GM23338 (cell line): ENCODE measurements at regions not wholly inside any gene's neighbourhood (a gene's known extent, or its start where the extent isn't known, plus 50 kb on each side); places are given as distances from the start of the nearest gene placed in this dataset.

Experiments
- ATAC-seq: fragments of 200-7000 bp; cut with Tn5 transposase; 3 replicates; pipeline ENCODE4 v1.9.1; 2020
- DNase-seq: peaks from one replicate; pipeline ENCODE4 v3.0.0-alpha.2; 2015; ENCODE audit warnings: low spot score
- H2AFZ ChIP-seq: fragments of 200-600 bp; sonication (generic); 2 replicates; pipeline ENCODE4 v1.8.0; 2016; ENCODE audit warnings: antibody characterized with exemption, mild to moderate bottlenecking, moderate library complexity
- H3F3A ChIP-seq: fragments of 200-600 bp; sonication (generic); replicated peaks from 2 replicates; pipeline ENCODE4 v1.8.0; 2017; ENCODE audit warnings: antibody characterized with exemption, mixed run types, low read depth
- H3K27ac ChIP-seq: fragments of 200-600 bp; sonication (generic); 2 replicates; pipeline ENCODE4 v1.6.1; 2016; ENCODE audit warnings: low read depth
- H3K27me3 ChIP-seq: fragments of 200-600 bp; sonication (generic); 2 replicates; pipeline ENCODE4 v1.8.0; 2016; ENCODE audit warnings: mild to moderate bottlenecking, mixed run types, moderate library complexity; ENCODE audit not compliant: insufficient read depth
- H3K36me3 ChIP-seq: fragments of 200-600 bp; sonication (generic); 2 replicates; pipeline ENCODE4 v1.8.0; 2016; ENCODE audit warnings: mild to moderate bottlenecking; ENCODE audit not compliant: insufficient read depth
- H3K4me1 ChIP-seq: fragments of 200-600 bp; sonication (generic); 2 replicates; pipeline ENCODE4 v1.8.0; 2016; ENCODE audit warnings: mild to moderate bottlenecking, moderate library complexity; ENCODE audit not compliant: insufficient read depth
- H3K4me2 ChIP-seq: fragments of 200-600 bp; sonication (generic); 2 replicates; pipeline ENCODE4 v1.7.1; 2017; ENCODE audit warnings: mixed run types
- H3K4me3 ChIP-seq: fragments of 200-600 bp; sonication (generic); 2 replicates; pipeline ENCODE4 v1.6.1; 2016; ENCODE audit warnings: mixed run types
- H3K79me2 ChIP-seq: fragments of 200-600 bp; sonication (generic); replicated peaks from 2 replicates; pipeline ENCODE4 v1.8.0; 2017; ENCODE audit warnings: mild to moderate bottlenecking; ENCODE audit not compliant: insufficient read depth
- H3K9me2 ChIP-seq: fragments of 200-600 bp; sonication (generic); 2 replicates; pipeline ENCODE4 v1.8.0; 2017; ENCODE audit not compliant: insufficient read depth
- H4K20me1 ChIP-seq: fragments of 200-600 bp; sonication (generic); replicated peaks from 2 replicates; pipeline ENCODE4 v1.8.0; 2017; ENCODE audit warnings: mild to moderate bottlenecking; ENCODE audit not compliant: insufficient read depth
- H3K27ac Mint-ChIP-seq: 2 replicates; pipeline ENCODE4 v1.8.0; 2020; ENCODE audit warnings: inconsistent platforms, mild to moderate bottlenecking, moderate library complexity, mixed read lengths
- H3K27me3 Mint-ChIP-seq: 3 replicates; pipeline ENCODE4 v1.8.0; 2022; ENCODE audit warnings: low read depth, mild to moderate bottlenecking, moderate library complexity, mixed read lengths, inconsistent platforms; ENCODE audit not compliant: insufficient read depth, poor library complexity
- H3K36me3 Mint-ChIP-seq: 3 replicates; pipeline ENCODE4 v1.8.0; 2021; ENCODE audit warnings: low read depth, mild to moderate bottlenecking, inconsistent platforms, moderate library complexity, mixed read lengths
- H3K4me1 Mint-ChIP-seq: 3 replicates; pipeline ENCODE4 v1.8.0; 2020; ENCODE audit warnings: mild to moderate bottlenecking, inconsistent platforms, mixed read lengths
- H3K4me3 Mint-ChIP-seq: 3 replicates; pipeline ENCODE4 v1.8.0; 2021; ENCODE audit warnings: moderate library complexity, mild to moderate bottlenecking, inconsistent platforms, mixed read lengths
- H3K9me3 Mint-ChIP-seq: 3 replicates; pipeline ENCODE4 v1.8.0; 2020; ENCODE audit warnings: moderate library complexity, mild to moderate bottlenecking, inconsistent platforms, mixed read lengths
- CREB1 ChIP-seq: fragments of 250-450 bp; sonication (Bioruptor Pico); IDR thresholded peaks from 2 replicates; pipeline ENCODE4 v1.5.0; 2020; ENCODE audit warnings: low read depth, mild to moderate bottlenecking, moderate library complexity
- EZH2 ChIP-seq: fragments of 200-600 bp; sonication (generic); IDR thresholded peaks from one replicate; pipeline ENCODE4 v1.8.0; 2017; ENCODE audit warnings: antibody characterized with exemption, mild to moderate bottlenecking, low read depth; ENCODE audit not compliant: unreplicated experiment
- EZH2phosphoT487 ChIP-seq: fragments of 200-600 bp; sonication (generic); IDR thresholded peaks from one replicate; pipeline ENCODE4 v1.8.1; 2018; ENCODE audit warnings: antibody characterized with exemption; ENCODE audit not compliant: unreplicated experiment
- JUNB ChIP-seq: IDR thresholded peaks from one replicate; pipeline ENCODE4 v1.6.1; 2016; ENCODE audit warnings: antibody characterized with exemption; ENCODE audit not compliant: unreplicated experiment
- NANOG ChIP-seq: IDR thresholded peaks from 2 replicates; pipeline ENCODE4 v1.6.1; 2016; ENCODE audit warnings: antibody characterized with exemption, borderline replicate concordance
- POLR2AphosphoS5 ChIP-seq: IDR thresholded peaks from 2 replicates; pipeline ENCODE4 v1.6.1; 2016; ENCODE audit warnings: antibody characterized with exemption, low read depth
- STAT1 ChIP-seq: IDR thresholded peaks from one replicate; pipeline ENCODE4 v1.6.1; 2016; ENCODE audit warnings: antibody characterized with exemption; ENCODE audit not compliant: unreplicated experiment
- ZNF114 ChIP-seq: fragments of 250-450 bp; sonication (Bioruptor Pico); IDR thresholded peaks from 2 replicates; pipeline ENCODE4 v1.5.0; 2020; ENCODE audit warnings: mild to moderate bottlenecking, moderate library complexity
- ZNF331 ChIP-seq: fragments of 250-450 bp; sonication (Bioruptor Pico); IDR thresholded peaks from 2 replicates; pipeline ENCODE4 v1.5.0; 2020; ENCODE audit warnings: low read depth, mild to moderate bottlenecking, moderate library complexity
- TF ChIP-seq, protein P1 (sequence below): fragments of 250-450 bp; sonication (Bioruptor Pico); IDR thresholded peaks from 2 replicates; pipeline ENCODE4 v1.5.0; 2020; ENCODE audit warnings: mild to moderate bottlenecking, moderate library complexity
- TF ChIP-seq, protein P2 (sequence below): IDR thresholded peaks from one replicate; pipeline ENCODE4 v1.6.1; 2018; ENCODE audit warnings: antibody characterized with exemption; ENCODE audit not compliant: unreplicated experiment
- TF ChIP-seq, protein P3 (sequence below), 2 experiments: fragments of 200-600 bp in 1 of 2; sonication (generic) in 1 of 2; conservative IDR thresholded peaks; 2 replicates each; pipeline versions ENCODE4 v1.5.1 to v1.6.1; 2016 to 2017; ENCODE audit warnings: antibody characterized with exemption in 2 of 2, low read depth in 2 of 2, mild to moderate bottlenecking in 2 of 2, moderate library complexity in 1 of 2
- TF ChIP-seq, protein P4 (sequence below): IDR thresholded peaks from 2 replicates; pipeline ENCODE4 v1.6.1; 2016; ENCODE audit warnings: antibody characterized with exemption

DNA sequence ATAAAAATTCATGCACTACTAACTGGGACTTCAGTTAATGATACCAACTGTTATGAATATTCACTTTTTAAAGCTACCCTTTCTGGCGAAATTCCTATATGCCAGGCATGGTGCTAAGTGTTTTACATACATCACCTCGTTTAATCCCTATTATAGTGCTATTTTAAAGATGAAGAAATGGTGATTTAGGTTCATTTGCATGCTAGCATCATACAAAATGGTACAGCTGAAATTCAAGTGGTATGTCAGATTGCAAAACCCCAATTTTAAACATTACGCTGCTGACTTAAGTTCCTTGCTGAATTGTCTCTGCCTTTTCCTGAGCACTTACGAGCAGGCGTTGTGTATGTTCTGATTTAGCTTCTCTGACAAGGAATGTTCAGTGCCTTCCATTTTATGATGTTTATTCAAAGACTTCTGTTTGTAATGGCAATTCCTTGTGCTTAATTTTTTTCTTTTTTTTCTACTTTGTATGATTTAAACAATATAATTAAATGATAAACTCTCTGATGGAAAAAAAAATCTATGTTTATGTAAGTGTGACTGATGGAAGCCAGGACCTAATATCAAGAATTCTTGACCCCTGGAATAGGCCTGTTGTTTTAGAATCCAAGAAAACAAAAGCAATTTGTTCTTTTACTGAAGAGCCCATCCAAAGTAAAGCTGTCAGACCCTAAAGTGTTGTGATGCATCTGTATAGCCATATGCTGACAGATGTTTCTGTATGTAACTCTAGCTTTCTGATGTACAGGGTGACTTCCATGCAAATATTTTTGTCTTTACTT lies 148.1 kb downstream of the PCDH7 start:
- ATAC-seq, result no peak
- Histone ChIP-seq H3K27me3 (no peaks in the 10 kb centered on the region), H3K36me3 (no peaks in the 10 kb centered on the region), H3F3A (no peaks in the 10 kb centered on the region), H2AFZ (no peak overlapping the region), H3K27ac (no peak overlapping the region), H3K79me2 (no peaks in the 10 kb centered on the region), H3K9me2 (no peaks in the 10 kb centered on the region), H4K20me1 (no peaks in the 10 kb centered on the region), H3K4me2 (no peak overlapping the region), H3K4me1 (peaks cover 6% of the 10 kb centered on the region), H3K4me3 (no peak overlapping the region)
- Mint-ChIP-seq H3K27ac (no peak overlapping the region), H3K36me3 (no peaks in the 10 kb centered on the region), H3K27me3 (no peaks in the 10 kb centered on the region), H3K9me3 (no peaks in the 10 kb centered on the region), H3K4me1 (peaks cover 9% of the 10 kb centered on the region; the same call in 2 of the 3 replicates), H3K4me3 (no peak overlapping the region)
- TF ChIP-seq EZH2phosphoT487, result no peak
- TF ChIP-seq, protein P1, sequence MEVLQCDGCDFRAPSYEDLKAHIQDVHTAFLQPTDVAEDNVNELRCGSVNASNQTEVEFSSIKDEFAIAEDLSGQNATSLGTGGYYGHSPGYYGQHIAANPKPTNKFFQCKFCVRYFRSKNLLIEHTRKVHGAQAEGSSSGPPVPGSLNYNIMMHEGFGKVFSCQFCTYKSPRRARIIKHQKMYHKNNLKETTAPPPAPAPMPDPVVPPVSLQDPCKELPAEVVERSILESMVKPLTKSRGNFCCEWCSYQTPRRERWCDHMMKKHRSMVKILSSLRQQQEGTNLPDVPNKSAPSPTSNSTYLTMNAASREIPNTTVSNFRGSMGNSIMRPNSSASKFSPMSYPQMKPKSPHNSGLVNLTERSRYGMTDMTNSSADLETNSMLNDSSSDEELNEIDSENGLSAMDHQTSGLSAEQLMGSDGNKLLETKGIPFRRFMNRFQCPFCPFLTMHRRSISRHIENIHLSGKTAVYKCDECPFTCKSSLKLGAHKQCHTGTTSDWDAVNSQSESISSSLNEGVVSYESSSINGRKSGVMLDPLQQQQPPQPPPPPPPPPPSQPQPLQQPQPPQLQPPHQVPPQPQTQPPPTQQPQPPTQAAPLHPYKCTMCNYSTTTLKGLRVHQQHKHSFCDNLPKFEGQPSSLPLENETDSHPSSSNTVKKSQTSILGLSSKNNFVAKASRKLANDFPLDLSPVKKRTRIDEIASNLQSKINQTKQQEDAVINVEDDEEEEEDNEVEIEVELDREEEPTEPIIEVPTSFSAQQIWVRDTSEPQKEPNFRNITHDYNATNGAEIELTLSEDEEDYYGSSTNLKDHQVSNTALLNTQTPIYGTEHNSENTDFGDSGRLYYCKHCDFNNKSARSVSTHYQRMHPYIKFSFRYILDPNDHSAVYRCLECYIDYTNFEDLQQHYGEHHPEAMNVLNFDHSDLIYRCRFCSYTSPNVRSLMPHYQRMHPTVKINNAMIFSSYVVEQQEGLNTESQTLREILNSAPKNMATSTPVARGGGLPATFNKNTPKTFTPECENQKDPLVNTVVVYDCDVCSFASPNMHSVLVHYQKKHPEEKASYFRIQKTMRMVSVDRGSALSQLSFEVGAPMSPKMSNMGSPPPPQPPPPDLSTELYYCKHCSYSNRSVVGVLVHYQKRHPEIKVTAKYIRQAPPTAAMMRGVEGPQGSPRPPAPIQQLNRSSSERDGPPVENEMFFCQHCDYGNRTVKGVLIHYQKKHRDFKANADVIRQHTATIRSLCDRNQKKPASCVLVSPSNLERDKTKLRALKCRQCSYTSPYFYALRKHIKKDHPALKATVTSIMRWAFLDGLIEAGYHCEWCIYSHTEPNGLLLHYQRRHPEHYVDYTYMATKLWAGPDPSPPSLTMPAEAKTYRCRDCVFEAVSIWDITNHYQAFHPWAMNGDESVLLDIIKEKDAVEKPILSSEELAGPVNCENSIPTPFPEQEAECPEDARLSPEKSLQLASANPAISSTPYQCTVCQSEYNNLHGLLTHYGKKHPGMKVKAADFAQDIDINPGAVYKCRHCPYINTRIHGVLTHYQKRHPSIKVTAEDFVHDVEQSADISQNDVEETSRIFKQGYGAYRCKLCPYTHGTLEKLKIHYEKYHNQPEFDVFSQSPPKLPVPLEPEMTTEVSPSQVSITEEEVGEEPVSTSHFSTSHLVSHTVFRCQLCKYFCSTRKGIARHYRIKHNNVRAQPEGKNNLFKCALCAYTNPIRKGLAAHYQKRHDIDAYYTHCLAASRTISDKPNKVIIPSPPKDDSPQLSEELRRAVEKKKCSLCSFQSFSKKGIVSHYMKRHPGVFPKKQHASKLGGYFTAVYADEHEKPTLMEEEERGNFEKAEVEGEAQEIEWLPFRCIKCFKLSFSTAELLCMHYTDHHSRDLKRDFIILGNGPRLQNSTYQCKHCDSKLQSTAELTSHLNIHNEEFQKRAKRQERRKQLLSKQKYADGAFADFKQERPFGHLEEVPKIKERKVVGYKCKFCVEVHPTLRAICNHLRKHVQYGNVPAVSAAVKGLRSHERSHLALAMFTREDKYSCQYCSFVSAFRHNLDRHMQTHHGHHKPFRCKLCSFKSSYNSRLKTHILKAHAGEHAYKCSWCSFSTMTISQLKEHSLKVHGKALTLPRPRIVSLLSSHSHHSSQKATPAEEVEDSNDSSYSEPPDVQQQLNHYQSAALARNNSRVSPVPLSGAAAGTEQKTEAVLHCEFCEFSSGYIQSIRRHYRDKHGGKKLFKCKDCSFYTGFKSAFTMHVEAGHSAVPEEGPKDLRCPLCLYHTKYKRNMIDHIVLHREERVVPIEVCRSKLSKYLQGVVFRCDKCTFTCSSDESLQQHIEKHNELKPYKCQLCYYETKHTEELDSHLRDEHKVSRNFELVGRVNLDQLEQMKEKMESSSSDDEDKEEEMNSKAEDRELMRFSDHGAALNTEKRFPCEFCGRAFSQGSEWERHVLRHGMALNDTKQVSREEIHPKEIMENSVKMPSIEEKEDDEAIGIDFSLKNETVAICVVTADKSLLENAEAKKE (CRISPR knock-in tag), result no peak
- TF ChIP-seq EZH2, result no peak
- TF ChIP-seq, protein P2, sequence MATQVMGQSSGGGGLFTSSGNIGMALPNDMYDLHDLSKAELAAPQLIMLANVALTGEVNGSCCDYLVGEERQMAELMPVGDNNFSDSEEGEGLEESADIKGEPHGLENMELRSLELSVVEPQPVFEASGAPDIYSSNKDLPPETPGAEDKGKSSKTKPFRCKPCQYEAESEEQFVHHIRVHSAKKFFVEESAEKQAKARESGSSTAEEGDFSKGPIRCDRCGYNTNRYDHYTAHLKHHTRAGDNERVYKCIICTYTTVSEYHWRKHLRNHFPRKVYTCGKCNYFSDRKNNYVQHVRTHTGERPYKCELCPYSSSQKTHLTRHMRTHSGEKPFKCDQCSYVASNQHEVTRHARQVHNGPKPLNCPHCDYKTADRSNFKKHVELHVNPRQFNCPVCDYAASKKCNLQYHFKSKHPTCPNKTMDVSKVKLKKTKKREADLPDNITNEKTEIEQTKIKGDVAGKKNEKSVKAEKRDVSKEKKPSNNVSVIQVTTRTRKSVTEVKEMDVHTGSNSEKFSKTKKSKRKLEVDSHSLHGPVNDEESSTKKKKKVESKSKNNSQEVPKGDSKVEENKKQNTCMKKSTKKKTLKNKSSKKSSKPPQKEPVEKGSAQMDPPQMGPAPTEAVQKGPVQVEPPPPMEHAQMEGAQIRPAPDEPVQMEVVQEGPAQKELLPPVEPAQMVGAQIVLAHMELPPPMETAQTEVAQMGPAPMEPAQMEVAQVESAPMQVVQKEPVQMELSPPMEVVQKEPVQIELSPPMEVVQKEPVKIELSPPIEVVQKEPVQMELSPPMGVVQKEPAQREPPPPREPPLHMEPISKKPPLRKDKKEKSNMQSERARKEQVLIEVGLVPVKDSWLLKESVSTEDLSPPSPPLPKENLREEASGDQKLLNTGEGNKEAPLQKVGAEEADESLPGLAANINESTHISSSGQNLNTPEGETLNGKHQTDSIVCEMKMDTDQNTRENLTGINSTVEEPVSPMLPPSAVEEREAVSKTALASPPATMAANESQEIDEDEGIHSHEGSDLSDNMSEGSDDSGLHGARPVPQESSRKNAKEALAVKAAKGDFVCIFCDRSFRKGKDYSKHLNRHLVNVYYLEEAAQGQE, result no peak
- TF ChIP-seq ZNF114 (CRISPR knock-in tag), result no peak
- TF ChIP-seq, protein P3, sequence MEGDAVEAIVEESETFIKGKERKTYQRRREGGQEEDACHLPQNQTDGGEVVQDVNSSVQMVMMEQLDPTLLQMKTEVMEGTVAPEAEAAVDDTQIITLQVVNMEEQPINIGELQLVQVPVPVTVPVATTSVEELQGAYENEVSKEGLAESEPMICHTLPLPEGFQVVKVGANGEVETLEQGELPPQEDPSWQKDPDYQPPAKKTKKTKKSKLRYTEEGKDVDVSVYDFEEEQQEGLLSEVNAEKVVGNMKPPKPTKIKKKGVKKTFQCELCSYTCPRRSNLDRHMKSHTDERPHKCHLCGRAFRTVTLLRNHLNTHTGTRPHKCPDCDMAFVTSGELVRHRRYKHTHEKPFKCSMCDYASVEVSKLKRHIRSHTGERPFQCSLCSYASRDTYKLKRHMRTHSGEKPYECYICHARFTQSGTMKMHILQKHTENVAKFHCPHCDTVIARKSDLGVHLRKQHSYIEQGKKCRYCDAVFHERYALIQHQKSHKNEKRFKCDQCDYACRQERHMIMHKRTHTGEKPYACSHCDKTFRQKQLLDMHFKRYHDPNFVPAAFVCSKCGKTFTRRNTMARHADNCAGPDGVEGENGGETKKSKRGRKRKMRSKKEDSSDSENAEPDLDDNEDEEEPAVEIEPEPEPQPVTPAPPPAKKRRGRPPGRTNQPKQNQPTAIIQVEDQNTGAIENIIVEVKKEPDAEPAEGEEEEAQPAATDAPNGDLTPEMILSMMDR (conservative IDR thresholded peaks at IDR 0.05; ENCODE audit: low read depth in 2 of 2), result no peak
- no peak for TF ChIP-seq STAT1
- TF ChIP-seq, protein P4, sequence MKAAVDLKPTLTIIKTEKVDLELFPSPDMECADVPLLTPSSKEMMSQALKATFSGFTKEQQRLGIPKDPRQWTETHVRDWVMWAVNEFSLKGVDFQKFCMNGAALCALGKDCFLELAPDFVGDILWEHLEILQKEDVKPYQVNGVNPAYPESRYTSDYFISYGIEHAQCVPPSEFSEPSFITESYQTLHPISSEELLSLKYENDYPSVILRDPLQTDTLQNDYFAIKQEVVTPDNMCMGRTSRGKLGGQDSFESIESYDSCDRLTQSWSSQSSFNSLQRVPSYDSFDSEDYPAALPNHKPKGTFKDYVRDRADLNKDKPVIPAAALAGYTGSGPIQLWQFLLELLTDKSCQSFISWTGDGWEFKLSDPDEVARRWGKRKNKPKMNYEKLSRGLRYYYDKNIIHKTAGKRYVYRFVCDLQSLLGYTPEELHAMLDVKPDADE, result no peak
- no peak for TF ChIP-seq JUNB
- no peak for TF ChIP-seq POLR2AphosphoS5
- no peak for TF ChIP-seq NANOG
- TF ChIP-seq ZNF331 (CRISPR knock-in tag), result no peak
- TF ChIP-seq CREB1, result no peak
- no peak for DNase-seq
